Stimulated activated naive CD8-positive, alpha-beta T cell treated with anti-CD3 and anti-CD28 coated beads, Interleukin-15, Interleukin-2, amounts not matched to agents 100 ng/mL and 50 ng/mL, for 24 hours (primary cell): ENCODE measurements at regions not wholly inside any gene's neighbourhood (a gene's known extent, or its start where the extent isn't known, plus 50 kb on each side); places are given as distances from the start of the nearest gene placed in this dataset.
"Not testable (repeated sequence)": the region's sequence is repeated elsewhere in the genome, so short reads cannot be mapped to it uniquely, and the experiment has no call there.

Experiments used
- H3K27ac Mint-ChIP-seq: one replicate; pipeline ENCODE4 v1.8.0; 2021; ENCODE audit warnings: mild to moderate bottlenecking, mixed read lengths
- H3K27me3 Mint-ChIP-seq: one replicate; pipeline ENCODE4 v1.8.0; 2021; ENCODE audit warnings: mixed read lengths
- H3K36me3 Mint-ChIP-seq: one replicate; pipeline ENCODE4 v1.8.0; 2021; ENCODE audit warnings: low read depth, mixed read lengths
- H3K4me1 Mint-ChIP-seq: one replicate; pipeline ENCODE4 v1.8.0; 2021; ENCODE audit warnings: low read depth, mixed read lengths
- H3K4me3 Mint-ChIP-seq: one replicate; pipeline ENCODE4 v1.8.0; 2021; ENCODE audit warnings: mild to moderate bottlenecking, mixed read lengths
- H3K9me3 Mint-ChIP-seq: one replicate; pipeline ENCODE4 v1.8.0; 2021; ENCODE audit warnings: mixed read lengths

GRCh38 chr5:68130253-68130652, 85.3 kb upstream of the PIK3R1 start:
- H3K4me1 Mint-ChIP-seq: no peaks in the 10 kb centered on the region
- H3K36me3 Mint-ChIP-seq: no peaks in the 10 kb centered on the region
- H3K27me3 Mint-ChIP-seq: peaks cover 4% of the 10 kb centered on the region
- no peaks in the 10 kb centered on the region for H3K9me3 Mint-ChIP-seq
- no peak overlapping the region for H3K27ac Mint-ChIP-seq
- no peak overlapping the region for H3K4me3 Mint-ChIP-seq

- Mint-ChIP-seq H3K4me3 (no peak overlapping the region), H3K9me3 (peaks cover under 1% of the 10 kb centered on the region), H3K27ac (no peak overlapping the region), H3K27me3 (no peaks in the 10 kb centered on the region), H3K36me3 (no peaks in the 10 kb centered on the region), H3K4me1 (no peaks in the 10 kb centered on the region)
These were observed 86.2 kb upstream of the PIK3R1 start for GRCh38 chr5:68129364-68129763.

- Mint-ChIP-seq H3K27ac (no peak overlapping the region), H3K4me1 (peaks cover 16% of the 10 kb centered on the region), H3K36me3 (no peaks in the 10 kb centered on the region), H3K4me3 (no peak overlapping the region), H3K27me3 (no peaks in the 10 kb centered on the region), H3K9me3 (peaks cover 4% of the 10 kb centered on the region)
These were observed 88.7 kb upstream of the PIK3R1 start for GRCh38 chr5:68126886-68127285.

GRCh38 chr5:68122439-68123328, 92.9 kb upstream of the PIK3R1 start:
- no peak overlapping the region for H3K4me3 Mint-ChIP-seq
- peaks cover 24% of the 10 kb centered on the region for H3K4me1 Mint-ChIP-seq
- no peaks in the 10 kb centered on the region for H3K27me3 Mint-ChIP-seq
- H3K36me3 Mint-ChIP-seq: no peaks in the 10 kb centered on the region
- peaks cover 7% of the 10 kb centered on the region for H3K9me3 Mint-ChIP-seq
- H3K27ac Mint-ChIP-seq: peak overlapping the region; percentile 53

GRCh38 chr5:68116868-68117411, 98.6 kb upstream of the PIK3R1 start:
- H3K4me1 Mint-ChIP-seq: peaks cover 19% of the 10 kb centered on the region
- H3K27ac Mint-ChIP-seq: no peak overlapping the region
- peaks cover 3% of the 10 kb centered on the region for H3K9me3 Mint-ChIP-seq
- no peaks in the 10 kb centered on the region for H3K36me3 Mint-ChIP-seq
- H3K4me3 Mint-ChIP-seq: no peak overlapping the region
- H3K27me3 Mint-ChIP-seq: peaks cover 3% of the 10 kb centered on the region

GRCh38 chr5:68116408-68116807, 99.1 kb upstream of the PIK3R1 start:
- Mint-ChIP-seq H3K27ac (no peak overlapping the region), H3K36me3 (no peaks in the 10 kb centered on the region), H3K27me3 (peaks cover 3% of the 10 kb centered on the region), H3K9me3 (peaks cover 3% of the 10 kb centered on the region), H3K4me3 (no peak overlapping the region), H3K4me1 (peaks cover 19% of the 10 kb centered on the region)

- Mint-ChIP-seq H3K4me3 (no peak overlapping the region), H3K36me3 (no peaks in the 10 kb centered on the region), H3K27ac (no peak overlapping the region), H3K9me3 (peaks cover 3% of the 10 kb centered on the region), H3K27me3 (peaks cover 3% of the 10 kb centered on the region), H3K4me1 (peaks cover 19% of the 10 kb centered on the region)
These were observed 100.0 kb upstream of the PIK3R1 start for GRCh38 chr5:68115584-68115983.

GRCh38 chr5:68114378-68115040, 101.0 kb upstream of the PIK3R1 start:
- H3K9me3 Mint-ChIP-seq: peaks cover 3% of the 10 kb centered on the region
- peaks cover 3% of the 10 kb centered on the region for H3K27me3 Mint-ChIP-seq
- H3K27ac Mint-ChIP-seq: peak overlapping the region; percentile 52
- H3K4me1 Mint-ChIP-seq: peaks cover 14% of the 10 kb centered on the region
- H3K36me3 Mint-ChIP-seq: no peaks in the 10 kb centered on the region
- no peak overlapping the region for H3K4me3 Mint-ChIP-seq

- H3K36me3 Mint-ChIP-seq: no peaks in the 10 kb centered on the region
- peaks cover 12% of the 10 kb centered on the region for H3K4me1 Mint-ChIP-seq
- no peak overlapping the region for H3K4me3 Mint-ChIP-seq
- H3K27ac Mint-ChIP-seq: no peak overlapping the region
- no peaks in the 10 kb centered on the region for H3K9me3 Mint-ChIP-seq
- H3K27me3 Mint-ChIP-seq: peaks cover 3% of the 10 kb centered on the region
These were observed 102.9 kb upstream of the PIK3R1 start for GRCh38 chr5:68112658-68113057.

- no peak overlapping the region for H3K4me3 Mint-ChIP-seq
- H3K27me3 Mint-ChIP-seq: peaks cover 3% of the 10 kb centered on the region
- no peak overlapping the region for H3K27ac Mint-ChIP-seq
- H3K36me3 Mint-ChIP-seq: no peaks in the 10 kb centered on the region
- H3K9me3 Mint-ChIP-seq: no peaks in the 10 kb centered on the region
- H3K4me1 Mint-ChIP-seq: peaks cover 12% of the 10 kb centered on the region
These were observed 104.7 kb upstream of the PIK3R1 start for GRCh38 chr5:68110894-68111293.

GRCh38 chr5:68110264-68110663, 105.3 kb upstream of the PIK3R1 start:
- no peak overlapping the region for H3K4me3 Mint-ChIP-seq
- H3K27me3 Mint-ChIP-seq: peaks cover 3% of the 10 kb centered on the region
- no peaks in the 10 kb centered on the region for H3K36me3 Mint-ChIP-seq
- no peaks in the 10 kb centered on the region for H3K9me3 Mint-ChIP-seq
- peaks cover 12% of the 10 kb centered on the region for H3K4me1 Mint-ChIP-seq
- H3K27ac Mint-ChIP-seq: no peak overlapping the region

GRCh38 chr5:68104217-68104616, 111.3 kb upstream of the PIK3R1 start:
- not testable (repeated sequence) for H3K4me1 Mint-ChIP-seq, H3K27me3 Mint-ChIP-seq, H3K9me3 Mint-ChIP-seq, H3K4me3 Mint-ChIP-seq, H3K27ac Mint-ChIP-seq, H3K36me3 Mint-ChIP-seq

GRCh38 chr5:68103297-68103696, 112.3 kb upstream of the PIK3R1 start:
- H3K36me3 Mint-ChIP-seq, H3K4me1 Mint-ChIP-seq, H3K4me3 Mint-ChIP-seq, H3K27me3 Mint-ChIP-seq, H3K27ac Mint-ChIP-seq, H3K9me3 Mint-ChIP-seq: not testable (repeated sequence)

GRCh38 chr5:68099327-68099726, 116.2 kb upstream of the PIK3R1 start:
- no peaks in the 10 kb centered on the region for H3K27me3 Mint-ChIP-seq
- peaks cover 11% of the 10 kb centered on the region for H3K9me3 Mint-ChIP-seq
- no peak overlapping the region for H3K27ac Mint-ChIP-seq
- no peaks in the 10 kb centered on the region for H3K4me1 Mint-ChIP-seq
- no peak overlapping the region for H3K4me3 Mint-ChIP-seq
- H3K36me3 Mint-ChIP-seq: peaks cover 4% of the 10 kb centered on the region

GRCh38 chr5:68093455-68094159, 121.9 kb upstream of the PIK3R1 start:
- Mint-ChIP-seq H3K27ac (no peak overlapping the region), H3K9me3 (peaks cover 12% of the 10 kb centered on the region), H3K27me3 (no peaks in the 10 kb centered on the region), H3K36me3 (no peaks in the 10 kb centered on the region), H3K4me3 (no peak overlapping the region), H3K4me1 (no peaks in the 10 kb centered on the region)
